IPS-18a (cell line): ENCODE measurements at regions not wholly inside any gene's neighbourhood (a gene's known extent, or its start where the extent isn't known, plus 50 kb on each side); places are given as distances from the start of the nearest gene placed in this dataset.

ENCODE experiments used
- H3K27ac ChIP-seq: one replicate; pipeline ENCODE4 v1.5.1; 2013; ENCODE audit warnings: low read length
- H3K27me3 ChIP-seq: one replicate; pipeline ENCODE4 v1.6.1; 2013; ENCODE audit warnings: mild to moderate bottlenecking, low read length; ENCODE audit not compliant: control insufficient read depth, insufficient read depth
- H3K36me3 ChIP-seq: one replicate; pipeline ENCODE4 v1.6.1; 2013; ENCODE audit warnings: low read depth, low read length; ENCODE audit not compliant: control insufficient read depth
- H3K4me1 ChIP-seq: one replicate; pipeline ENCODE4 v1.6.1; 2013; ENCODE audit warnings: low read depth, low read length; ENCODE audit not compliant: control insufficient read depth
- H3K4me3 ChIP-seq: one replicate; pipeline ENCODE4 v1.5.1; 2013; ENCODE audit warnings: low read length
- H3K9ac ChIP-seq: one replicate; pipeline ENCODE4 v1.6.1; 2013; ENCODE audit warnings: mild to moderate bottlenecking, low read length, moderate library complexity
- H3K9me3 ChIP-seq: one replicate; pipeline ENCODE4 v1.6.1; 2013; ENCODE audit warnings: low read depth, low read length; ENCODE audit not compliant: control insufficient read depth

- Histone ChIP-seq H3K27me3 (no peaks in the 10 kb centered on the region), H3K4me1 (peaks cover 11% of the 10 kb centered on the region), H3K4me3 (no peak overlapping the region), H3K36me3 (no peaks in the 10 kb centered on the region), H3K9me3 (no peaks in the 10 kb centered on the region), H3K9ac (no peak overlapping the region), H3K27ac (no peak overlapping the region)
These were observed 50.5 kb upstream of the CDKN3 start for GRCh38 chr14:54346257-54346656.
